IPS-NIHi11 (cell line): ENCODE measurements at regions not wholly inside any gene's neighbourhood (a gene's known extent, or its start where the extent isn't known, plus 50 kb on each side); places are given as distances from the start of the nearest gene placed in this dataset.

Experiments used
- DNase-seq: peaks from one replicate; pipeline ENCODE4 v3.0.0; 2012; ENCODE audit warnings: mixed read lengths, low spot score

- no peak for DNase-seq
Measured at GRCh38 chr2:156845806-156846558, 409.8 kb downstream of the GPD2 start.

GRCh38 chr2:156852210-156852609, 405.3 kb upstream of the GALNT5 start:
- no peak for DNase-seq

- DNase-seq, result no peak
Measured at GRCh38 chr2:156852681-156853080, 404.8 kb upstream of the GALNT5 start.

GRCh38 chr2:156864325-156864724, 393.2 kb upstream of the GALNT5 start:
- no peak for DNase-seq

GRCh38 chr2:156864753-156865152, 392.8 kb upstream of the GALNT5 start:
- no peak for DNase-seq

GRCh38 chr2:156867201-156867600, 390.3 kb upstream of the GALNT5 start:
- DNase-seq, result no peak

GRCh38 chr2:156874707-156875106, 382.8 kb upstream of the GALNT5 start:
- DNase-seq, result no peak

GRCh38 chr2:156883804-156884203, 373.7 kb upstream of the GALNT5 start:
- no peak for DNase-seq

GRCh38 chr2:156884216-156884615, 373.3 kb upstream of the GALNT5 start:
- peak; percentile 29 for DNase-seq

GRCh38 chr2:156890529-156891148, 366.9 kb upstream of the GALNT5 start:
- DNase-seq, result no peak

- DNase-seq, result no peak
Measured at GRCh38 chr2:156891609-156892008, 365.9 kb upstream of the GALNT5 start.

GRCh38 chr2:156892467-156893281, 364.8 kb upstream of the GALNT5 start:
- DNase-seq, result peak; percentile 47

- no peak for DNase-seq
Measured at GRCh38 chr2:156896294-156896693, 361.2 kb upstream of the GALNT5 start.

- no peak for DNase-seq
Measured at GRCh38 chr2:156897548-156897947, 360.0 kb upstream of the GALNT5 start.

GRCh38 chr2:156901373-156902031, 356.0 kb upstream of the GALNT5 start:
- no peak for DNase-seq

GRCh38 chr2:156903335-156903734, 354.2 kb upstream of the GALNT5 start:
- DNase-seq, result no peak

GRCh38 chr2:156907806-156908205, 349.7 kb upstream of the GALNT5 start:
- DNase-seq, result no peak

GRCh38 chr2:156908825-156909224, 348.7 kb upstream of the GALNT5 start:
- DNase-seq, result no peak

GRCh38 chr2:156909983-156910382, 347.5 kb upstream of the GALNT5 start:
- no peak for DNase-seq

- no peak for DNase-seq
Measured at GRCh38 chr2:156915332-156915731, 342.2 kb upstream of the GALNT5 start.

GRCh38 chr2:156918410-156918809, 339.1 kb upstream of the GALNT5 start:
- peak; percentile 20 for DNase-seq

- DNase-seq, result no peak
Measured at GRCh38 chr2:156930423-156930822, 327.1 kb upstream of the GALNT5 start.
